HG02884 (cell line): ENCODE measurements at regions not wholly inside any gene's neighbourhood (a gene's known extent, or its start where the extent isn't known, plus 50 kb on each side); places are given as distances from the start of the nearest gene placed in this dataset.

ENCODE experiments used
- ATAC-seq: cut with Tn5 transposase; IDR thresholded peaks from one replicate; pipeline ENCODE4 v1.9.1; 2021; ENCODE audit warnings: mild to moderate bottlenecking, moderate library complexity; ENCODE audit not compliant: unreplicated experiment

- ATAC-seq = no peak
These were observed 195.1 kb upstream of the RTL1 start for GRCh38 chr14:101098641-101099040.

- no peak for ATAC-seq
These were observed 198.0 kb upstream of the RTL1 start for GRCh38 chr14:101101456-101102056.

GRCh38 chr14:101102875-101103274 is 199.4 kb upstream of the RTL1 start:
- no peak for ATAC-seq

GRCh38 chr14:101103321-101103901 is 199.9 kb upstream of the RTL1 start:
- no peak for ATAC-seq

GRCh38 chr14:101104485-101104884 is 201.0 kb upstream of the RTL1 start:
- ATAC-seq = no peak

GRCh38 chr14:101105045-101105444 is 201.5 kb upstream of the RTL1 start:
- no peak for ATAC-seq

- no peak for ATAC-seq
These were observed 205.2 kb upstream of the RTL1 start for GRCh38 chr14:101108579-101109346.

- ATAC-seq = no peak
These were observed 205.8 kb upstream of the RTL1 start for GRCh38 chr14:101109347-101109638.

- ATAC-seq = no peak
These were observed 206.6 kb upstream of the RTL1 start for GRCh38 chr14:101109981-101110728.

GRCh38 chr14:101110729-101111619 is 207.5 kb upstream of the RTL1 start:
- no peak for ATAC-seq

- ATAC-seq = no peak
These were observed 208.2 kb upstream of the RTL1 start for GRCh38 chr14:101111620-101112290.

- no peak for ATAC-seq
These were observed 209.0 kb upstream of the RTL1 start for GRCh38 chr14:101112351-101113107.

- ATAC-seq = no peak
These were observed 209.6 kb upstream of the RTL1 start for GRCh38 chr14:101113108-101113612.

- ATAC-seq = no peak
These were observed 210.6 kb upstream of the RTL1 start for GRCh38 chr14:101113835-101114725.

GRCh38 chr14:101114726-101115515 is 211.4 kb upstream of the RTL1 start:
- ATAC-seq = no peak

GRCh38 chr14:101115652-101116051 is 212.1 kb upstream of the RTL1 start:
- no peak for ATAC-seq

GRCh38 chr14:101116065-101116464 is 212.5 kb upstream of the RTL1 start:
- ATAC-seq = no peak
